PC-3 (cell line): ENCODE measurements at regions not wholly inside any gene's neighbourhood (a gene's known extent, or its start where the extent isn't known, plus 50 kb on each side); places are given as distances from the start of the nearest gene placed in this dataset.

Source experiments
- ATAC-seq: fragments of 200-7000 bp; cut with Tn5 transposase; 2 replicates; pipeline ENCODE4 v1.9.1; 2020; ENCODE audit warnings: mild to moderate bottlenecking, moderate library complexity
- BruUV-seq: library from RNA; stranded (reverse); fragments of 400-500 nt; replicated peaks from 2 replicates; lab custom pipeline; 2021; lab: Mats Ljungman, UMichigan
- CTCF ChIA-PET: fragments of 300-600 bp; sonication (Branson Sonifier 250); formaldehyde crosslinking; loops from one replicate; lab custom pipeline; 2022; ENCODE audit warnings: antibody characterized with exemption; lab: Charles Lee
- POLR2A ChIA-PET: fragments of 300-600 bp; sonication (Branson Sonifier 250); formaldehyde crosslinking; loops from one replicate; lab custom pipeline; 2022; ENCODE audit warnings: antibody characterized with exemption; ENCODE audit not compliant: unreplicated experiment; lab: Charles Lee
- DNase-seq: peaks from one replicate; pipeline ENCODE4 v3.0.0-alpha.2; 2015
- H2AFZ ChIP-seq: fragments of 300-600 bp; sonication (generic); 2 replicates; pipeline ENCODE4 v1.6.0; 2016; ENCODE audit warnings: antibody characterized with exemption, low read length
- H3F3A ChIP-seq: fragments of 300-600 bp; sonication (generic); one replicate; pipeline ENCODE4 v1.6.0; 2017; ENCODE audit warnings: antibody characterized with exemption, low read length, control low read depth, mild to moderate bottlenecking; ENCODE audit not compliant: unreplicated experiment
- H3K27ac ChIP-seq: fragments of 300-600 bp; sonication (generic); 2 replicates; pipeline ENCODE4 v1.5.1; 2016; ENCODE audit warnings: mild to moderate bottlenecking, low read length
- H3K27me3 ChIP-seq: fragments of 300-600 bp; sonication (generic); 2 replicates; pipeline ENCODE4 v1.6.1; 2016; ENCODE audit warnings: low read length, mixed read lengths
- H3K36me3 ChIP-seq: fragments of 300-600 bp; sonication (generic); 2 replicates; pipeline ENCODE4 v1.6.1; 2016; ENCODE audit warnings: low read depth, mixed run types, low read length, mixed read lengths
- H3K4me1 ChIP-seq: fragments of 300-600 bp; sonication (generic); 2 replicates; pipeline ENCODE4 v1.5.1; 2016; ENCODE audit warnings: low read length; ENCODE audit not compliant: insufficient read depth
- H3K4me2 ChIP-seq: fragments of 300-600 bp; sonication (generic); 2 replicates; pipeline ENCODE4 v1.6.0; 2016; ENCODE audit warnings: low read length
- H3K4me3 ChIP-seq: fragments of 300-600 bp; sonication (generic); 2 replicates; pipeline ENCODE4 v1.5.1; 2016; ENCODE audit warnings: mild to moderate bottlenecking, low read length, mixed read lengths
- H3K79me2 ChIP-seq: fragments of 300-600 bp; sonication (generic); 2 replicates; pipeline ENCODE4 v1.6.1; 2017; ENCODE audit warnings: low read length, mixed read lengths
- H3K9ac ChIP-seq: fragments of 300-600 bp; sonication (generic); 2 replicates; pipeline ENCODE4 v1.6.0; 2016; ENCODE audit warnings: mild to moderate bottlenecking, low read length
- H3K9me2 ChIP-seq: fragments of 300-600 bp; sonication (generic); replicated peaks from 2 replicates; pipeline ENCODE4 v1.6.1; 2016; ENCODE audit warnings: mixed run types, low read length, mixed read lengths
- H3K9me3 ChIP-seq: fragments of 300-600 bp; sonication (generic); 2 replicates; pipeline ENCODE4 v1.6.1; 2016; ENCODE audit warnings: low read length, mixed read lengths
- H4K20me1 ChIP-seq: fragments of 300-600 bp; sonication (generic); 2 replicates; pipeline ENCODE4 v1.6.1; 2016; ENCODE audit warnings: low read length, mixed read lengths
- EZH2 ChIP-seq: fragments of 300-600 bp; sonication (generic); IDR thresholded peaks from one replicate; pipeline ENCODE4 v1.6.1; 2017; ENCODE audit warnings: antibody characterized with exemption, mild to moderate bottlenecking, low read length; ENCODE audit not compliant: unreplicated experiment
- EZH2phosphoT487 ChIP-seq: fragments of 300-600 bp; sonication (generic); IDR thresholded peaks from 2 replicates; pipeline ENCODE4 v1.6.1; 2018; ENCODE audit warnings: mild to moderate bottlenecking, antibody characterized with exemption, low read length, borderline replicate concordance
- intact Hi-C: fragments of 100-400 bp; cut with micrococcal nuclease; formaldehyde crosslinking; loops from 2 replicates; pipeline ENCODE4 v1.9.0; 2023
- TF ChIP-seq, protein P1 (sequence below): fragments of 300-600 bp; sonication (generic); conservative IDR thresholded peaks from 2 replicates; pipeline ENCODE4 v1.5.1; 2017; ENCODE audit warnings: antibody characterized with exemption, low read depth, mild to moderate bottlenecking, low read length

DNA sequence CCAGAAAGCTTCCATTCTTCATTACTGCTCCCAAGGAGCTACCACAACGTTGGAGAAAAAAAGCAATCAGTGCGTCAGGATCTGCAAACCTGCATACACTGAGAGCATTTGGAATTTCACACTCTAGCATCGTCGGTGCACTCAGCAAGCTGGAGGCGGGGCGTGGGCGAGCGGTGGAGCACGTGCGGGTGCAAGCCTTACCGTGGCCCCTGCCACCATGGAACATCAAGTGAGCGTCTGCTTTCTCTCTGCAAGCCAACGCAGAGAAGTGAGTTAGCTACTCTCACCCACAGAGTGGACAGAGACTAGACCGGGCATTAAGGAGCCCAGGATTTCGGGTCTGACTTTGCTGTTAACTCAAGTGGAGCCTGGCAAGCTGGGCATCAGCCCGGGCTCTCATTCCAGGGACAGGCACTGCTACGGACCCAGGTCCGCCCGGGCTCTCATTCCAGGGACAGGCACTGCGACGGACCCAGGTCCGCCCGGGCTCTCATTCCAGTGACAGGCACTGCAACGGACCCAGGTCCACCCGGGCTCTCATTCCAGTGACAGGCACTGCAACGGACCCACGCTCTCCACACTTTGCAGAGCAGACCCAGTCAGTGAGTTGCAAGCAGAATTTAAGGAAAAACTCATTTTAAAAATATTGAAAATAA lies 124.1 kb upstream of the SPACA7 start:
- Histone ChIP-seq H3K4me3 (no peak overlapping the region), H3K27ac (no peak overlapping the region), H3K4me1 (no peaks in the 10 kb centered on the region), H2AFZ (no peak overlapping the region), H3K9me2 (no peaks in the 10 kb centered on the region), H4K20me1 (no peaks in the 10 kb centered on the region), H3K27me3 (peaks cover 79% of the 10 kb centered on the region), H3K36me3 (no peaks in the 10 kb centered on the region), H3K4me2 (no peak overlapping the region), H3K79me2 (no peaks in the 10 kb centered on the region), H3K9ac (no peak overlapping the region), H3F3A (no peaks in the 10 kb centered on the region), H3K9me3 (no peaks in the 10 kb centered on the region)
- TF ChIP-seq EZH2 (no peak), EZH2phosphoT487 (no peak)
- TF ChIP-seq, protein P1, sequence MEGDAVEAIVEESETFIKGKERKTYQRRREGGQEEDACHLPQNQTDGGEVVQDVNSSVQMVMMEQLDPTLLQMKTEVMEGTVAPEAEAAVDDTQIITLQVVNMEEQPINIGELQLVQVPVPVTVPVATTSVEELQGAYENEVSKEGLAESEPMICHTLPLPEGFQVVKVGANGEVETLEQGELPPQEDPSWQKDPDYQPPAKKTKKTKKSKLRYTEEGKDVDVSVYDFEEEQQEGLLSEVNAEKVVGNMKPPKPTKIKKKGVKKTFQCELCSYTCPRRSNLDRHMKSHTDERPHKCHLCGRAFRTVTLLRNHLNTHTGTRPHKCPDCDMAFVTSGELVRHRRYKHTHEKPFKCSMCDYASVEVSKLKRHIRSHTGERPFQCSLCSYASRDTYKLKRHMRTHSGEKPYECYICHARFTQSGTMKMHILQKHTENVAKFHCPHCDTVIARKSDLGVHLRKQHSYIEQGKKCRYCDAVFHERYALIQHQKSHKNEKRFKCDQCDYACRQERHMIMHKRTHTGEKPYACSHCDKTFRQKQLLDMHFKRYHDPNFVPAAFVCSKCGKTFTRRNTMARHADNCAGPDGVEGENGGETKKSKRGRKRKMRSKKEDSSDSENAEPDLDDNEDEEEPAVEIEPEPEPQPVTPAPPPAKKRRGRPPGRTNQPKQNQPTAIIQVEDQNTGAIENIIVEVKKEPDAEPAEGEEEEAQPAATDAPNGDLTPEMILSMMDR = no peak
- DNase-seq (no peak), ATAC-seq (no peak)
- BruUV-seq = no TSS peak
- ChIA-PET POLR2A (no interaction called here), CTCF (no interaction called here)
- intact Hi-C loops = no loop called here

DNA sequence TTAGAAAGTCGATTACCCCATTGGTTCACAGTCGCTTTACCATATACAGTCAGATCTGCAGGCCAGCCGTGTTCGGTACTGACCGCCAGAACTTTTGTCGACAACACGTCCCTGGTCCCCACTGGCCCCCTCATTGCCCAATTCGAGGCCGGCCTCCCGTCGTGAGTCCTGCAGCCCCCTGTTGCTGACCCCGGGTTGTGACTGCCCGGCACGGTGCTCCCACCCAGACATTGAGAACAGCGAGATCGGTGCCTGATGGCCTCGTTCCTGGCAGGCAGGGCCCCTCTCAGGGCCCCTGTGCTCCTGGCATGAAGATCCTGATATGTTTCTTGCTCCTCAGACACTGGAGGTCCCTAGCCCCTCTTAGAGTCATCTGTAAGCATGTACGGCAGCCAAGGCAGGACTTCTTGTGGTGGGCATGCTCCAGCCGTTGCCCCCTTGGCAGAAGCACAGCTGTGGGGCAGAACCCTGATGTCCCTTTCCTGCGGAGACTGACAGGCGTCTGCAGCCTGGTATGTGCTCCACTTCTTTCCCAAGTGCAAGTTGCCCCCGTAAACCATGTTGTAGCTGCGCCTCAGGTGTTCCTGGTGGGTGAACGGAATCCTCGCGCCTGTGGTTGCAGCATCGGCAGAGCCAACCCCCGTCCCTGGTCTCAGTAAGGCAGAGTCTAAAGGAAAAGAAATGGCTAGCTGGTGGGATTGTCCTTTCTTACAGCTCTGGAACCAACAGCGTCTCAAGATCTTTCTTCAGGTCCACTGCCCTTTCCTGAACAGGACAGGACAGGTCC lies 123.2 kb upstream of the SPACA7 start:
- H3K9me3 ChIP-seq = no peaks in the 10 kb centered on the region
- BruUV-seq = no TSS peak
- ATAC-seq (no peak), DNase-seq (no peak)
- H3K4me2 ChIP-seq = no peak overlapping the region
- no peaks in the 10 kb centered on the region for H3K9me2 ChIP-seq
- TF ChIP-seq EZH2 = no peak
- no peak for TF ChIP-seq EZH2phosphoT487
- TF ChIP-seq, protein P1 = no peak
- H3K36me3 ChIP-seq = no peaks in the 10 kb centered on the region
- no peaks in the 10 kb centered on the region for H3K4me1 ChIP-seq
- no peak overlapping the region for H3K27ac ChIP-seq
- no peaks in the 10 kb centered on the region for H3K79me2 ChIP-seq
- no peaks in the 10 kb centered on the region for H3F3A ChIP-seq
- POLR2A ChIA-PET = interaction anchor here (0.7 kb wide), 1 partner anchor 47 kb away, joined by 9 read pairs; no protein-coding TSS in a partner anchor
- CTCF ChIA-PET = no interaction called here
- no peaks in the 10 kb centered on the region for H4K20me1 ChIP-seq
- H3K27me3 ChIP-seq = peaks cover 83% of the 10 kb centered on the region
- H3K9ac ChIP-seq = no peak overlapping the region
- no peak overlapping the region for H3K4me3 ChIP-seq
- H2AFZ ChIP-seq = no peak overlapping the region
- intact Hi-C loops = no loop called here

DNA sequence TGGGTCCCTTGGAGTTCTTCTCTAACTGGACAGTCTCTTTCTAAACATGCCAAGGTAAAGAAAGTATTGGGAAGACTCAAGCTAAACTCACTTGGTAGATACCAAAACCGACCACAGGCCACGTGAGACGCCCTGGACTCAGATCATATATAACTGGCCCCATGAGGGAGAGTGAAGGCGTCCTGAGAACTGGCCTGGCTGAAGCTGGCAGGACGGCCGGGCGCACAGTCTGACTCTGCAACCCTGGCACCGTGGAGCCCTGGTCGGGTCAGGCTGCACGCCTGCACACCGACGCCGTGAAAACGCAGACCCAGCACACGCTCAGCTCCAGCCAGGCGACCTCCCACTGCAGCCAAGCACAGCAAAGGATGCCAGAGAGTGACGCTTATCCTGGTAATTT lies 122.5 kb upstream of the SPACA7 start:
- Histone ChIP-seq H3K36me3 (no peaks in the 10 kb centered on the region), H3K79me2 (no peaks in the 10 kb centered on the region), H4K20me1 (no peaks in the 10 kb centered on the region), H2AFZ (no peak overlapping the region), H3K9me2 (no peaks in the 10 kb centered on the region), H3K9me3 (no peaks in the 10 kb centered on the region), H3K4me2 (no peak overlapping the region), H3K4me1 (no peaks in the 10 kb centered on the region), H3K9ac (no peak overlapping the region), H3K4me3 (no peak overlapping the region), H3K27ac (no peak overlapping the region), H3F3A (no peaks in the 10 kb centered on the region), H3K27me3 (peaks cover 90% of the 10 kb centered on the region)
- ATAC-seq (no peak), DNase-seq (no peak)
- ChIA-PET POLR2A (interaction anchor here (0.7 kb wide), 1 partner anchor 47 kb away, joined by 9 read pairs; no protein-coding TSS in a partner anchor), CTCF (no interaction called here)
- BruUV-seq = no TSS peak
- intact Hi-C loops = no loop called here
- TF ChIP-seq EZH2phosphoT487 (no peak), EZH2 (no peak)
- TF ChIP-seq, protein P1 = no peak
